ENCODE measurements at regions not wholly inside any gene's neighbourhood (a gene's known extent, or its start where the extent isn't known, plus 50 kb on each side); places are given as distances from the start of the nearest gene placed in this dataset.

DNA sequence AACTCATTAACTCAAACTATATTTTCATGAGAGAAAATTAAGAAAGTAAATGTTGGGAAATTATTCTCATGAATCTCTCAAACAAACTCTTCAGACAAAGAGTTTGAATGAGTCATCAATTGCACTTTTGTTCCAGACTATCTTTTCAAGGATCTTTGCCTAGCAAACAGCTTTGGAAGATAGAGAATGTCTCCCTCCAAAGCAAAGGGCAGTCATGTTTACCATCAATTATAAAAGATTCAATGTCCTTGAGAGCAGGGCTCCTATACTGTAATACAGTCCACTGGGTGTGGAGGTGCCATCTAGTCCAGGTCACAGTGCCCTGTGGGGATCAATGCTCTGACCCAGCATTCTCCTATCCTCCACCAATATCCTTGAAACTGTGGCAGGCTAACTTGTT lies 1429.3 kb downstream of the EFNA5 start:
- TF ChIP-seq, protein P1, sequence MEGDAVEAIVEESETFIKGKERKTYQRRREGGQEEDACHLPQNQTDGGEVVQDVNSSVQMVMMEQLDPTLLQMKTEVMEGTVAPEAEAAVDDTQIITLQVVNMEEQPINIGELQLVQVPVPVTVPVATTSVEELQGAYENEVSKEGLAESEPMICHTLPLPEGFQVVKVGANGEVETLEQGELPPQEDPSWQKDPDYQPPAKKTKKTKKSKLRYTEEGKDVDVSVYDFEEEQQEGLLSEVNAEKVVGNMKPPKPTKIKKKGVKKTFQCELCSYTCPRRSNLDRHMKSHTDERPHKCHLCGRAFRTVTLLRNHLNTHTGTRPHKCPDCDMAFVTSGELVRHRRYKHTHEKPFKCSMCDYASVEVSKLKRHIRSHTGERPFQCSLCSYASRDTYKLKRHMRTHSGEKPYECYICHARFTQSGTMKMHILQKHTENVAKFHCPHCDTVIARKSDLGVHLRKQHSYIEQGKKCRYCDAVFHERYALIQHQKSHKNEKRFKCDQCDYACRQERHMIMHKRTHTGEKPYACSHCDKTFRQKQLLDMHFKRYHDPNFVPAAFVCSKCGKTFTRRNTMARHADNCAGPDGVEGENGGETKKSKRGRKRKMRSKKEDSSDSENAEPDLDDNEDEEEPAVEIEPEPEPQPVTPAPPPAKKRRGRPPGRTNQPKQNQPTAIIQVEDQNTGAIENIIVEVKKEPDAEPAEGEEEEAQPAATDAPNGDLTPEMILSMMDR (conservative IDR thresholded peaks at IDR 0.05; ENCODE audit: low read depth, low read length) = no peak
- TF ChIP-seq SMC3 (IDR thresholded peaks at IDR 0.05; ENCODE audit: low read depth, low read length) (no peak), MAZ (IDR thresholded peaks at IDR 0.05; ENCODE audit: borderline replicate concordance, low read depth, low read length) (no peak), POLR2A (IDR thresholded peaks at IDR 0.05; ENCODE audit: low read depth, low read length) (no peak), CEBPB (IDR thresholded peaks at IDR 0.05; ENCODE audit: low read depth, low read length) (no peak), RAD21 (IDR thresholded peaks at IDR 0.05; ENCODE audit: low read length) (no peak), FOS (IDR thresholded peaks at IDR 0.05; ENCODE audit: low read depth, low read length) (no peak)

Data from IMR-90 (cell line).